OCI-LY1 (cell line): ENCODE measurements at regions not wholly inside any gene's neighbourhood (a gene's known extent, or its start where the extent isn't known, plus 50 kb on each side); places are given as distances from the start of the nearest gene placed in this dataset.

Source experiments
- CTCF ChIP-seq: fragments of 200-600 bp; sonication (generic), shearing (Covaris generic); IDR thresholded peaks from 2 replicates; pipeline ENCODE4 v1.5.1; 2017; ENCODE audit warnings: mild to moderate bottlenecking, antibody characterized with exemption, low read length, moderate library complexity, mixed read lengths
- EZH2 ChIP-seq: fragments of 200-600 bp; sonication (generic), shearing (Covaris generic); IDR thresholded peaks from 2 replicates; pipeline ENCODE4 v1.8.0; 2017; ENCODE audit warnings: borderline replicate concordance, mixed run types, mild to moderate bottlenecking, antibody characterized with exemption, low read length, moderate library complexity, mixed read lengths

DNA sequence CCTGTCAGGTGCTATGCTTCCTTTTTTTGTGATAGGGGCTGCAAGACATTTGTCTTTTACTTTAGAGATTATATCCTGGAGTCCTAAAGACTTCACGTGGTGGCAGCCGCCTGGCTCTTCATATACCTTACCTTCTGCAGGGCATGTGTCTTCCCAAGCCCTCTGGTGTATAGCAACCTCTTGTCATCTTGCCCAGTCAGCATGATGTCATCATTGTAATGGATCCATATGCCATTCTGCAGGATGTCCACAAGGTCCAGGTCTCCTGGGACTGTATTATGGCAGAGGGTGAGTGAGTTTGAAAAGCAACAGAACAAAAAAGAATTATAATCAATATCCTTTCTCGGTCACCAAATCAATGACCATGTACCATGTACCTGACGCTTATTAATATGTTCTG is 82.2 kb upstream of the SCOC start:
- TF ChIP-seq EZH2: no peak
- no peak for TF ChIP-seq CTCF
